HG03575 (cell line): ENCODE measurements at regions not wholly inside any gene's neighbourhood (a gene's known extent, or its start where the extent isn't known, plus 50 kb on each side); places are given as distances from the start of the nearest gene placed in this dataset.

Source experiments
- ATAC-seq: cut with Tn5 transposase; IDR thresholded peaks from one replicate; pipeline ENCODE4 v1.9.1; 2021; ENCODE audit not compliant: unreplicated experiment, insufficient number of reproducible peaks, low FRiP score; ENCODE audit errors: extremely low read depth

DNA sequence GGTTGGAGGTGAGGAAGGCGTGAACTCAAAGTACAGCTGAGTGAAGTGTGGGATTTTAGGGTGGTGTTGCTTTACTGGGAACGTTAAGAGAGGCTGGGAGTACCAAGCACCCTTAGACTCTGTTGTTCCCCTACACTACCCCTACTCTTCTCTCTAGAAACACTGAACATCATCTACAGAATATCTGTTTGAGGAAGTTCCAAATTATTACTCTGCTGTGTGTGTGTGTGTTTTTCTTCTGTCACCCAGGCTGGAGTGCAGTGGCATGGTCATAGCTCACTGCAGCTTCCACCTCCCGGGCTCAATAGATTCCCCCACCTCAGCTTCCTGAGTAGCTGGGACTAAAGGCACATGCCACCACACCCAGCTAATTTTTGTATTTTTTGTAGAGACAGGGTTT, 76.7 kb upstream of the AP1S2 start:
- ATAC-seq = no peak

- ATAC-seq = no peak
Measured at GRCh38 chrX:15930585-15930984, 76.0 kb upstream of the AP1S2 start.

GRCh38 chrX:15929194-15929593, 74.6 kb upstream of the AP1S2 start:
- no peak for ATAC-seq

DNA sequence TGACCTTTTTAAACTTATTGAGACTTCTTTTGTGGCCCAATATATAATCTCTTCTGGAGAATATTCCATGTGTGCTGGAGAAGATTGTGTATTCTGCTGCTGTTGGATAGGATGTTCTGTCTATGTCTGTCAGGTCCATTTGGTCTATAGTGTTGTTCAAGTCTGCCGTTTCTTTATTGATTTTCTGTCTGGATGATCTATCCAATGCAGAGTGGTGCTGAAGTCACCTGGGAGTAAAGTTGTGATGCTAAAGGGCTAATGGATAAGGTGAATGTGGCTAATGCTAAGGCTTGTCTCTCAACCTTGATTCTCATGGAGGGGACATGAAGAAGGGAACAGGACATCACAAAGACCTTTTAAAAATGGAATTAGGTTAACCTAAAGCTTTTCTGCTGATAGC, 72.0 kb upstream of the AP1S2 start:
- ATAC-seq = no peak

- no peak for ATAC-seq
Measured at GRCh38 chrX:15918003-15918402, 63.4 kb upstream of the AP1S2 start.

DNA sequence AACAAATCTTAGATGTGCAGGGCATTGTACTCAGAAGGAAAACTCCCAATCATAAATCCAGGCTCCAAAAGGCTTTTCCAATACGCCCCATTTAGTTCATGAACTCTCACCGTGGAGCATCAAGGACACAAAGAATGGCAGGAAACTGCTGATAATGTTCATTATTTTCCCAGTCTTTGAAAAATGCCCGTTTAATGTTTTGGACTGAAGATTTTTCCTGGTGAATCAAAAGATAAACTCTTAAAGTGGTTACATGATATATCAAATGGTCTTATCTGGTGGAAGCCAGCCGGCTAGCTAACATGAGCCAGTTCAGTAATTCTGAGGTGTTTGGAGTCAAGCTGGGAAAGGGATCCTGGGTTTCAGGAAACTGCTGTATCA, 62.1 kb upstream of the AP1S2 start:
- ATAC-seq = no peak

DNA sequence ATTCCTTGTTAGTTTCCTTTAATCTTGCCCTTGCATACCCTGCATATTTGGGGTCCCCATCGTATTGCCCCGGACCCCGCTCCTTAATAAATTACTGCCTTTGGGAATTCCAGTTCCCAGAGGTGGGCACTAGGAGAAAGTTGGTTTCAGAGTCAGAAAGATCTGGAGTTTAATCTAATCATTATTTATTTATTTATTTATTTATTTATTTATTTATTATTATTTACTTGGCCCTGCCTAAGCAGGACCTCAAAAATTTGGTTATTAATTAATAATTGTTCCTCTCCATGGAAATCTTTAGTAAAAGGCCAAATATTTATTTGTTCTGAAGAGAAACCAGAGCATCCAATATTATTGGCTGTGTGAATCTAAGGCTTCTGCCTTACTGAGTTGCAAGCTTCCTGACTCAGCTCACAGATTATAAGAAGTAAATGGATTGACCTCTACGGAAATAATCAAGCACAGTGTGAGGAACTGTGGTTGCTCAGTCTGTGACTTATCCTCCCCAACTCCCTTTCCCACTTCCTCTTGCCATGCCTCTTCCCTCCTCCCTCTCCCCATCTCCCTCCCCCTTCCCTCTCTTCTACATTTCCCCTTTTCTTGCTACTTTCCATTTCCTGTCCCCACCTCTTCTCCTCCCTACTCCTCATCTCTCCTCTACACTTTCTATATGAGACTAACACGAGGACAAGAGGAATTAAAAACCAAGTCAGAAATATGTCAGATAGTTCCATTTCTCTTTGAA, 61.5 kb upstream of the AP1S2 start:
- no peak for ATAC-seq

DNA sequence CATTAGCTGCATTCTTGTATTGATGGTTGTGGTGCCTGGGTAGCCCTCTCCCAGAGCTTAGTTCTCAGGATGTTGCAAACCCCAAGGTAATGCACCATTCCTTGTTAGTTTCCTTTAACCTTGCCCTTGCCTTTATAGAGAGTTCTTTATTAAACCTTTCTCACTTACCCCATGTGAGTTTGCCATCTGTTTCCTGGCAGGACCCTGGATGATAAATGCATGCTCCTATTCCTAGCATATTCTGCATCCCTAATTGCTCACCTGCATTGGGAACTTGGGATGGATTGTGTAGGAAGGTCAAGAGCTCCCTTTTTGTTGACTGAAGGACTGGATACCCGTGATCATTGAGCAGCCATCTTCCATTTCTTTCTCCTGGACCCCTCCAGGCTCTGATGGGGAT, 59.9 kb upstream of the AP1S2 start:
- ATAC-seq = no peak

DNA sequence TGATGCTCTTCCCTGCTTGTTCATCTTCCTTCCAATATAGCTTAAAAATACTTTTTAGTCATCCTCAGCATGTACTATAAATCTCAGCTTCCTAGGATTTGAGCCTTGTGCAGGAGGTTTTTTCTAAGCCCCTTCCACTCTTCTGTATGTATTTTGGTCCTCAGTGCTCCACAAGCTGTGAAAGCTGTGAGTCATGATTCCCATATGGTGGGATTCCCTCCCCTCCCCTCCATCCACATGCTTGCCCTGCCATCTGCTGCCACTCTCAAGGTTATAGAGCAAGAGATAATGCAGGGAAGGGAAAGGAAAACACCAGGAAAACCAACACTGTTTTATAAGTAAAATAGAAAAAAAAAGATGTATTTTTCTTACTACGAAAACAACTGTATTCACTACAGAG, 58.5 kb upstream of the AP1S2 start:
- no peak for ATAC-seq

- ATAC-seq = no peak
Measured at GRCh38 chrX:15911734-15912550, 57.3 kb upstream of the AP1S2 start.

DNA sequence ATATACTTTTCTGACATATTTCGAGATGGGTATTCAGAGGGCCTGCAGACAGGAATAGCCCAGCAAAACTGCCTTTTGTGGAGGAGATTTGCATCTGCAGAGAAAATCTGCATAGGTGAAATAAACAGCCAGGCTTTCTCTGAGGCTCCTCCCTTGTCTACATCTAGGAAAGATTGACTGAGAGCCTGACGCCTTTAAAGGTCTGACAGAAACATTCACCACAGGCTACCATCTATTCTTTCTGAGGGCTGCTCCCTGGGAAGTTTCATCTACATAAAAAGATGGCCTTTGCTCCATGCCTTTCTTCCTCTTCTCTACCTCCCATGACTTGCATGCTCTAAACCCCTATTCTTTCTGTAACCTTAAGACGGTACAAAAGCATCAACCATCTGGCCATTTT, 55.0 kb upstream of the AP1S2 start:
- ATAC-seq = no peak

GRCh38 chrX:15908603-15909290, 54.1 kb upstream of the AP1S2 start:
- ATAC-seq = no peak

- no peak for ATAC-seq
Measured at GRCh38 chrX:15906041-15906943, 51.7 kb upstream of the AP1S2 start.
